Activated naive CD8-positive, alpha-beta T cell treated with anti-CD3 and anti-CD28 coated beads for 36 hours (primary cell): ENCODE measurements at regions not wholly inside any gene's neighbourhood (a gene's known extent, or its start where the extent isn't known, plus 50 kb on each side); places are given as distances from the start of the nearest gene placed in this dataset.

ENCODE experiments used
- DNase-seq: peaks from one replicate; pipeline ENCODE4 v3.0.0; 2021
- H3K27ac Mint-ChIP-seq: one replicate; pipeline ENCODE4 v1.8.0; 2022; ENCODE audit warnings: mild to moderate bottlenecking, moderate library complexity, mixed read lengths
- H3K27me3 Mint-ChIP-seq: one replicate; pipeline ENCODE4 v1.8.0; 2022; ENCODE audit warnings: mild to moderate bottlenecking, mixed read lengths
- H3K36me3 Mint-ChIP-seq: one replicate; pipeline ENCODE4 v1.8.0; 2021; ENCODE audit warnings: mild to moderate bottlenecking, mixed read lengths
- H3K4me1 Mint-ChIP-seq: one replicate; pipeline ENCODE4 v1.8.0; 2021; ENCODE audit warnings: mixed read lengths
- H3K4me3 Mint-ChIP-seq: one replicate; pipeline ENCODE4 v1.8.0; 2022; ENCODE audit warnings: mild to moderate bottlenecking, moderate library complexity, mixed read lengths
- H3K9me3 Mint-ChIP-seq: one replicate; pipeline ENCODE4 v1.8.0; 2022; ENCODE audit warnings: mixed read lengths

- Mint-ChIP-seq H3K27ac (no peak overlapping the region), H3K4me1 (no peaks in the 10 kb centered on the region), H3K27me3 (peaks cover 2% of the 10 kb centered on the region), H3K36me3 (no peaks in the 10 kb centered on the region), H3K4me3 (no peak overlapping the region), H3K9me3 (no peaks in the 10 kb centered on the region)
- no peak for DNase-seq
Measured at GRCh38 chr12:24455811-24456210, 493.1 kb downstream of the BCAT1 start.

DNA sequence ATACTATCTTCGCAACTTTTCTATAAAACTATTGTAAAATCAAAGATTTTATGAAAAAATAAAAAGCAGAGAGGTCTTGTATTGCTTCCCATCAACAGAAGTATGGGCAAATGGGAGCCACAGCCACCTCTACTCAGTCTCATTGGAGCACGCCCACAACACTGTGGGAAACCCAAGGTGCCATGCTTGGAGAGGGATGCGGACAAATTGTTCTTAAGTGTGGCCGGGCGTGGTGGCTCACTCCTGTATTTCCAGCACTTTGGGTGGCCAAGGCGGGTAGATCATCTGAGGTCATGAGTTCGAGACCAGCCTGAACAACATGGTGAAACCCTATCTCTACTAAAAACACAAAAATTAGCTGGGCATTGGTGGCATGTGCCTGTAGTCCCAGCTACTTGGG is 498.2 kb upstream of the SOX5 start:
- no peak overlapping the region for H3K27ac Mint-ChIP-seq
- H3K9me3 Mint-ChIP-seq: no peaks in the 10 kb centered on the region
- H3K36me3 Mint-ChIP-seq: no peaks in the 10 kb centered on the region
- DNase-seq: no peak
- peaks cover 3% of the 10 kb centered on the region for H3K27me3 Mint-ChIP-seq
- H3K4me3 Mint-ChIP-seq: no peak overlapping the region
- no peaks in the 10 kb centered on the region for H3K4me1 Mint-ChIP-seq

DNA sequence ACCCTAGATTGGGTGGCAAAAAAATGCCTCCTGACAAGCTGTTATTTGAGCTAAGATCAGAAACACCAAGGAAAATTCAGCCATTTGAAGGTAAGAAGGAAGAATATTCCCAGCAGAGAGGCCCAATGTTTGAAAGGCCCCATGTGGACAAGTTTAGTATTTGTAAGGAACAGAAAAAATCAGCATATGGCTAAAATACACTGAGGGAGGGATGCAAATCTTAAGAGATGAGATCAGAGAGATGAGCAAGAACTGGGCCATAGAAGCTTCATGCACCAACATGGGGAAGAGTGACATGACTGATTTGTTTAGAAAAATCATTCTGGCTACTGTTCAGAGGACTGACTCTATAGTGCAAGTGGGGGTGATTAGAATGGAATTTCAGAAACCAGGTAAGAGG is 496.8 kb upstream of the SOX5 start:
- no peak overlapping the region for H3K27ac Mint-ChIP-seq
- no peaks in the 10 kb centered on the region for H3K4me1 Mint-ChIP-seq
- no peaks in the 10 kb centered on the region for H3K9me3 Mint-ChIP-seq
- H3K27me3 Mint-ChIP-seq: peaks cover 3% of the 10 kb centered on the region
- no peaks in the 10 kb centered on the region for H3K36me3 Mint-ChIP-seq
- H3K4me3 Mint-ChIP-seq: no peak overlapping the region
- no peak for DNase-seq

DNA sequence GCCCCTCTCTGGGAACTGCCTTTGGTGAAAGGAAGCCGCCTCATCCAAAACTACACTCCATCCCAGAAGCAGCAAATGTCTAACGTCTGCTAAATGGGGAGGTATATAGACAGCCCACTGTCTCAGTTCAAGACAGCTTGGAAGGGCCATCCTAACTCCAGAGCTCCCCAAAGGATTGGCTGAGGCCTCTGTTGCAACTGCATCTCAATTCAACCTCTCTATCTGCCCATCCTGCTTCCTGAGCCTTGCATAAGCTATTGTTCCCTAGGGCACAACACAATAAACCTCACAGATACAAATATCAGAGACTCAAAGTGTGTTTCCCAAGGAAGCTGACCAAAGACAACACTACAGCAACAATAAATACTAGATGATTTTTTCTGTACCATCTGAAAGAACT is 495.2 kb upstream of the SOX5 start:
- H3K9me3 Mint-ChIP-seq: no peaks in the 10 kb centered on the region
- H3K27ac Mint-ChIP-seq: no peak overlapping the region
- H3K27me3 Mint-ChIP-seq: no peaks in the 10 kb centered on the region
- no peak overlapping the region for H3K4me3 Mint-ChIP-seq
- DNase-seq: no peak
- H3K36me3 Mint-ChIP-seq: no peaks in the 10 kb centered on the region
- no peaks in the 10 kb centered on the region for H3K4me1 Mint-ChIP-seq

DNA sequence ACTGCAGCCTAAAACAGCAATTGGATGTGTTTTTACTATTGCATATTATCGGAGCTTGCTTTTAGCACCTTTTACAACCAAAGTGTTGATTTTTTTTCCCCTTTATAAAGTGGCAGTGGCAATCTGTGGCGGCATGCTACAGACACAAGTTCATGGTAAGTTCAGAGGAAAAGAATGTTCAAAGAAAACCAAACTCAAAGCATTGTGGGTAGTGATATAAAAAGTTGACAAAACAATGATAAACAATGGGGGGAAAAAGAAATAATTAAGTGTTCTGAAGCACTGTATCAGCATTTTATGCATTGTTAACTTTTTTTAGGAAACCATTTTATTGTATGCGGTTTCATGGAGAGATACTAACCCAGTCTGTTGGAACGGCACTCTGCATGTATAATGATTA is 492.0 kb upstream of the SOX5 start:
- H3K36me3 Mint-ChIP-seq: no peaks in the 10 kb centered on the region

DNA sequence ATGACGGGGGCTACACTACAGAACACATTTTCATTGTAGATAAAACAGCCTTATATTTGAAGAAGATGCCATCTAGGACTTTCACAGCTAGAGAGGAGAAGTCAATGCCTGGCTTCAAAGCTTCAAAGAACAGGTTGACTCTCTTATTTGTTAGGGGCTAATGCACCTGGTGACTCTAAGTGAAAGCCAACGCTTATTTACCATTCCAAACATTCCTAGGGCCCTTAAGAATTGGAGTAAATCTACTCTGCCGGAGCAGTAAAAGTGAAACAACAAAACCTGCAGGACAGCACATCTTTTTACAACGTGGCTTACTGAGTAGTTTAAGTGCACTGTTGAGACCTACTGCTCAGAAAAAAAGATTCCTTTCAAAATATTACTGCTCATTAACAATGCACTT is 487.2 kb upstream of the SOX5 start:
- Mint-ChIP-seq H3K36me3 (no peaks in the 10 kb centered on the region), H3K27ac (no peak overlapping the region), H3K27me3 (no peaks in the 10 kb centered on the region), H3K4me3 (no peak overlapping the region), H3K9me3 (peaks cover 2% of the 10 kb centered on the region), H3K4me1 (no peaks in the 10 kb centered on the region)
- DNase-seq: no peak

More for the DNA sequence above, 492.0 kb upstream of the SOX5 start:
- Mint-ChIP-seq H3K4me3 (no peak overlapping the region), H3K9me3 (peaks cover 2% of the 10 kb centered on the region), H3K4me1 (no peaks in the 10 kb centered on the region), H3K27me3 (no peaks in the 10 kb centered on the region), H3K27ac (no peak overlapping the region)
- DNase-seq: no peak

- Mint-ChIP-seq H3K4me3 (no peak overlapping the region), H3K9me3 (no peaks in the 10 kb centered on the region), H3K27me3 (no peaks in the 10 kb centered on the region), H3K27ac (no peak overlapping the region), H3K36me3 (no peaks in the 10 kb centered on the region), H3K4me1 (no peaks in the 10 kb centered on the region)
- DNase-seq: no peak
Measured at GRCh38 chr12:24431872-24432271, 482.4 kb upstream of the SOX5 start.

DNA sequence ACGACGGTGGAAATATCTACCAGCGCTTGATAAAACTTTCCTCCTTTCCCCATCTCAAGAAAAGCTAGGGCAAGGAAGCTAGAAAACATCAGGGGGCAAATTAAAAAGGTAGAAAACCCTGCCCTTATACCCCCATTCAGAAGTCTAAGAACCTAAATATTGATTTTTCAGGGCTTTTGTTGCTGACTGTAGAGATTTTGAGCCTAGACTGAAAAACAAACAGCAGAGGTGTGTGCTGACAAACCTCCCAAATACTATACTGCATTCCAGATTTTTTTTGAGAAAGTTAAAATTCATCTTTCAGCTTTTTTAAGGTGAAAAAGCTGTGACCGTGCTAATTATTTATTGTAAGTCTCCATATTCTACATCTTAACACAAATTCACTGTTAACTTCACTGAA is 478.3 kb upstream of the SOX5 start:
- Mint-ChIP-seq H3K4me1 (peaks cover 10% of the 10 kb centered on the region), H3K9me3 (no peaks in the 10 kb centered on the region), H3K27ac (no peak overlapping the region), H3K4me3 (no peak overlapping the region), H3K27me3 (peaks cover 13% of the 10 kb centered on the region), H3K36me3 (no peaks in the 10 kb centered on the region)
- no peak for DNase-seq

DNA sequence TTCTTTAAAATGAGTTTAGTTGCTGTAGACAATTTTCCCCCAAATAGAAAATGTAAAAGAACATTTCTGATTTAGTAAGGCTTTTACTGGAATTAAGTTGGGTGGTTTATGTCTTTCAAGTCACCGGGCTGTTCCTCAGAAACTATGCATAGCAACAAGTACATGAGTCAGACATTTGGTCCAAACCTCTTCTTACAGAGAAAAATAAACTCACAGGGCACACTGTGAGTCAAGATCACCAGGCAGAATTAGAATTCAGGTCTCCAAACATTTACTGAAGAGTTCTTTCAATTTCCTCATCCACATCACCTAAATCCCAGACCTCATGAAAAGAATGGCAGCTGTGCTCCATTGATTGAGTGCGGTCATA is 476.1 kb upstream of the SOX5 start:
- Mint-ChIP-seq H3K27ac (no peak overlapping the region), H3K9me3 (no peaks in the 10 kb centered on the region), H3K4me3 (no peak overlapping the region), H3K4me1 (peaks cover 10% of the 10 kb centered on the region), H3K36me3 (no peaks in the 10 kb centered on the region), H3K27me3 (peaks cover 13% of the 10 kb centered on the region)
- no peak for DNase-seq

DNA sequence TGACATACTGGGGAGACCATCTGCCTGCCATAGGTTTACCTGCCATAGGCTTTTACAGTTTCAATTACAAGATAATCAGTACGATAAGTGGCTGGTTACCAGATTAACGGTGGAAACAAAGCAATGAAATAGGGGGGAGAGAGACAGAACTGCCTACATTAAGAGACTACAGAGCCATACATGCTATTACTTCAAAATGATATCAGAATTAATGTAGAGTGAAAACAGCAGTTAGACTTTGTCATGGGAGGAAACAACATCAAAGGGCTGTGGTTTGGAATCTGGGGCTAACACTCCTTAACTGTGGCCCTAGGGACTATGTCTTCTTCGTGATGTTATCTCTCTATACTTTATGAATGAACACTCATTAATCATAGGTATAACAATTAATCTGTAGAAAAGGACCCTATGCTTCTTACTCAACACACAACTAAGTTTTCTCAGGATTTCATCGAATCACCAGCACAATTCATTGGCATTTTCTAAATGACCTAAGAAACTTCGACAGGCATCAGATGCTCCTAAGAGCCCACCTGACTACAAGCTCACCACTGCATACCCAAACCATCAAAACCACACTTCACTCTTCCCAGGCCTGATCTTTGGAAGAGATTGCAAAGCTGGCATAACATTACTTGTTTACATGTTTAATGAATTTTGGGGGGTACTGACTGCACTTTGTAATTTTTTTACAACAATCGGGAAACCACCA is 475.6 kb upstream of the SOX5 start:
- Mint-ChIP-seq H3K27ac (no peak overlapping the region), H3K4me1 (peaks cover 10% of the 10 kb centered on the region), H3K9me3 (no peaks in the 10 kb centered on the region), H3K36me3 (no peaks in the 10 kb centered on the region), H3K27me3 (peaks cover 13% of the 10 kb centered on the region), H3K4me3 (no peak overlapping the region)
- no peak for DNase-seq

DNA sequence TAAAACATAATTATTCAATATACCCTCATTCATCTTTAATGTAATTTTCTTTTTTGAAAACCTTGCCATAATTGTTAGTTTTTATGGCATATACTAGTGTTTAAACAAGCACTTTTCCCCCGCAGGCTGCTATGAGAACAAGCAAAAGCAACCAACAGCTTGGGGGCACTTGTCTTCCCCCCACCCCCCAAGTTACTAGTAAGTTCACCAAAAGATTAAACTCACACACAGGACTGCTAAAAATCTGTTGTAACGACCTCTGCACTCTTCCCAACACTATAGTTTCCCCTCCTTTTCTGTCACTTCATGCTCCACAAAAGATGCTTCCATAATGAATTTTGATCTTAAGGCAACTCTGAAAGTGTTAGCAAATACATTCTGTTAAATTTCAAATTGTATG is 474.9 kb upstream of the SOX5 start:
- Mint-ChIP-seq H3K9me3 (no peaks in the 10 kb centered on the region), H3K4me3 (no peak overlapping the region), H3K4me1 (peaks cover 10% of the 10 kb centered on the region), H3K27me3 (peaks cover 13% of the 10 kb centered on the region), H3K27ac (no peak overlapping the region), H3K36me3 (no peaks in the 10 kb centered on the region)
- DNase-seq: no peak

DNA sequence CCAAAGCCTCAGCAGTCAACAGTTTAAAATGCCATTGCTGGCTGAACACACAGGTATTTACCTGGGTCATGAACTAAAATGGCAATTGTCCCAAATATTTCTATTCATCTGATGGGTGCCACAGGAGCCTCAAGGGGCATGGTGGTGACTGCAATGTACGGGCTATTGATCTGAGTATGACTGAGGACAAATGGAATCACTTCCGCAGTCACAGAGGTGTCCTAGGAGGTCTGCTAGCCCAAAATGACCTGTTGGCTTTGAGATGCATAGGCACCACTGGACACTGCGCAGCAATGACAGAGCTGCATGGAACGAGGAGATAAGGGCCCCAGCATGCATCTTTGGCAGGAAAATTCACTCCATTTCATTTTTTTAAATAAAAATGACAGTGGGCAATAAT is 474.1 kb upstream of the SOX5 start:
- H3K4me1 Mint-ChIP-seq: peaks cover 10% of the 10 kb centered on the region
- H3K36me3 Mint-ChIP-seq: no peaks in the 10 kb centered on the region
- no peak for DNase-seq
- peaks cover 13% of the 10 kb centered on the region for H3K27me3 Mint-ChIP-seq
- H3K27ac Mint-ChIP-seq: no peak overlapping the region
- H3K9me3 Mint-ChIP-seq: no peaks in the 10 kb centered on the region
- no peak overlapping the region for H3K4me3 Mint-ChIP-seq

- H3K9me3 Mint-ChIP-seq: no peaks in the 10 kb centered on the region
- H3K27ac Mint-ChIP-seq: no peak overlapping the region
- no peaks in the 10 kb centered on the region for H3K36me3 Mint-ChIP-seq
- H3K4me1 Mint-ChIP-seq: peaks cover 10% of the 10 kb centered on the region
- H3K4me3 Mint-ChIP-seq: no peak overlapping the region
- H3K27me3 Mint-ChIP-seq: peaks cover 13% of the 10 kb centered on the region
- no peak for DNase-seq
Measured at GRCh38 chr12:24421759-24422158, 472.3 kb upstream of the SOX5 start.

DNA sequence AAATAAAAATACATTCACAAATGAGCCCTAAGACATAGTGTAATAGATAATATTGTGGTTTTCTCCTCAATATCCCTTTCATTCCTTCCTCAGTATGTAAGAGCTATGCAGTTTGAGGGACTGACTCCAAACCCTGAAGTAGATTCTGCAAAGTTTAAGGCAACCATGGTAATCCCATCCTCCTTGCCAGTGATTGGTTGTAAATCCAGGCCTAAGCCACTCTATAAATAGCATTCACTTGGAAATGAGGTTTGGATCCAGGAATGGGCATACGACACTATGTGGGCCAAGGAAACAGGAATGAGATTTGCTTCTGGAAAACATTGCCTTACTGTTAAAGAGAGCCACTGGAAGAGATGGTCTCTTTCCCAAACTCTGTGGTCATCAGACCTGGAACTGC is 468.7 kb upstream of the SOX5 start:
- H3K9me3 Mint-ChIP-seq: no peaks in the 10 kb centered on the region
- H3K4me3 Mint-ChIP-seq: no peak overlapping the region
- H3K27ac Mint-ChIP-seq: no peak overlapping the region
- H3K36me3 Mint-ChIP-seq: no peaks in the 10 kb centered on the region
- no peaks in the 10 kb centered on the region for H3K4me1 Mint-ChIP-seq
- DNase-seq: no peak
- no peaks in the 10 kb centered on the region for H3K27me3 Mint-ChIP-seq

- no peaks in the 10 kb centered on the region for H3K27me3 Mint-ChIP-seq
- no peak overlapping the region for H3K4me3 Mint-ChIP-seq
- H3K27ac Mint-ChIP-seq: no peak overlapping the region
- H3K4me1 Mint-ChIP-seq: no peaks in the 10 kb centered on the region
- DNase-seq: no peak
- no peaks in the 10 kb centered on the region for H3K9me3 Mint-ChIP-seq
- H3K36me3 Mint-ChIP-seq: no peaks in the 10 kb centered on the region
Measured at GRCh38 chr12:24416423-24417109, 467.1 kb upstream of the SOX5 start.

GRCh38 chr12:24415934-24416333 is 466.5 kb upstream of the SOX5 start:
- H3K9me3 Mint-ChIP-seq: no peaks in the 10 kb centered on the region
- no peak for DNase-seq
- H3K4me3 Mint-ChIP-seq: no peak overlapping the region
- H3K4me1 Mint-ChIP-seq: no peaks in the 10 kb centered on the region
- no peak overlapping the region for H3K27ac Mint-ChIP-seq
- H3K27me3 Mint-ChIP-seq: no peaks in the 10 kb centered on the region
- H3K36me3 Mint-ChIP-seq: no peaks in the 10 kb centered on the region
